ENCODE measurements at regions not wholly inside any gene's neighbourhood (a gene's known extent, or its start where the extent isn't known, plus 50 kb on each side); places are given as distances from the start of the nearest gene placed in this dataset.

DNA sequence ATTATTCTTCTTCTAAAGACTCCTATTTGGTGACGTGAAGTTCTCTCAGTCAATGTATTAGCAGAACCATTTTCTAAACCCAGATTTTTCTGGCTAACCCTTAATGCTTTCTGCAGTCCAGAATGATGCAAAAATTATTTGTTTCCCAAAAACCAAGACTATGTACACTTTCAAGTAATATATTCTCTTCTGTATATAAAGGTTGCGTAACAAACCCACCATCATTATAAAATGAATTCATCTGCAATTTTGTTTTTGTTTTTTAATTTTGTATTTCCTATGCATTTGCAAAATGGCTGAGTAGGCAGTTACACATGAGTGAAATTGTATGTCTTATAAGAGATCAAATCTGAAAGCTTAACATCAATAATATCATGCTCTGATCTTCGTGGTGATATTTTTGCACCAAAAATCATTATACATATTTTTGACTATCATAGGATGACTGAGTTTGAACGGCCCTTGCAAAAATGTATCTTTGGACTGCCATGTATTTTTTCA lies 593.6 kb downstream of the ZIC1 start:
- no peak for DNase-seq (ENCODE audit: low read depth)
- TF ChIP-seq, protein P1, sequence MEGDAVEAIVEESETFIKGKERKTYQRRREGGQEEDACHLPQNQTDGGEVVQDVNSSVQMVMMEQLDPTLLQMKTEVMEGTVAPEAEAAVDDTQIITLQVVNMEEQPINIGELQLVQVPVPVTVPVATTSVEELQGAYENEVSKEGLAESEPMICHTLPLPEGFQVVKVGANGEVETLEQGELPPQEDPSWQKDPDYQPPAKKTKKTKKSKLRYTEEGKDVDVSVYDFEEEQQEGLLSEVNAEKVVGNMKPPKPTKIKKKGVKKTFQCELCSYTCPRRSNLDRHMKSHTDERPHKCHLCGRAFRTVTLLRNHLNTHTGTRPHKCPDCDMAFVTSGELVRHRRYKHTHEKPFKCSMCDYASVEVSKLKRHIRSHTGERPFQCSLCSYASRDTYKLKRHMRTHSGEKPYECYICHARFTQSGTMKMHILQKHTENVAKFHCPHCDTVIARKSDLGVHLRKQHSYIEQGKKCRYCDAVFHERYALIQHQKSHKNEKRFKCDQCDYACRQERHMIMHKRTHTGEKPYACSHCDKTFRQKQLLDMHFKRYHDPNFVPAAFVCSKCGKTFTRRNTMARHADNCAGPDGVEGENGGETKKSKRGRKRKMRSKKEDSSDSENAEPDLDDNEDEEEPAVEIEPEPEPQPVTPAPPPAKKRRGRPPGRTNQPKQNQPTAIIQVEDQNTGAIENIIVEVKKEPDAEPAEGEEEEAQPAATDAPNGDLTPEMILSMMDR (conservative IDR thresholded peaks at IDR 0.05; ENCODE audit: low read depth, low read length) = no peak
- H3K4me3 ChIP-seq (ENCODE audit: low read length) = no peak overlapping the region

DNA sequence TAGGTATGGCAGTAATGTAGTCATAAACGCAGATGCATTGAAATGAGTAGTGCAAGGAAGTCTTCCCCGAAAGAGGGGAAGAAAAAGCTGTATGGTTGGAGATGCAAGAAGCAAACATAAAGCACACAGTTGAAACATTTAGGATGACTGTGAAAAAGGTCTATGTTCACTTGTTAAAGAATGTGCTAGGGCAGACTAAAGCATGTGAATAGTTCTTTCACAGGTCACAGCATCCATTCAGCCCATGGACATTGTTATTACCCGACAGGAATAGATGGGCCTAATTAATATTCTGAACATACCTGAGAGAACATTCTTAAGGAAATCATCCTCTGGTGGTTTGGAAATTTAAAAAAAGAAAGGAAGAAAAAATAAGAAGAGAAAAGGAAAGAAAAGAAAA lies 595.2 kb downstream of the ZIC1 start:
- DNase-seq (ENCODE audit: low read depth) = no peak
- H3K4me3 ChIP-seq (ENCODE audit: low read length) = no peak overlapping the region
- TF ChIP-seq, protein P1 (conservative IDR thresholded peaks at IDR 0.05; ENCODE audit: low read depth, low read length) = no peak

DNA sequence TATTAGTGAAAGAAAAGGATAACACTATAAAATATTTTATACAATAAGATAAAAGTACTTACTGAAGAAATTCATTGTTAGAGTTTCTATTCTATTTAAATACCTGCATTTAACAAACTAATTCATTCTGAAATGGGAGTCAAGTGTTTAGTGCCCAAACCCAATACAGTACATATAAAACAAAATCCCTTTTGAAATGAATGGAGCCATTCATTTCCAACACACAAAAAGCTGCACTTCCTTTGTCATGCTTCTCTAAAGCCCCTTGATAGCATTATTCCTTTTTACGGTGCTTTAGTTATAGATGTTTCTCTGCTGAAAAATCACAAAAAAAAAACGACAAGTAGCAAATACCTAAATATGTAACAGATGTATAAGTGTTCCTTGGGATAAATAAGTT lies 596.3 kb downstream of the ZIC1 start:
- TF ChIP-seq, protein P1 (conservative IDR thresholded peaks at IDR 0.05; ENCODE audit: low read depth, low read length) = no peak
- no peak overlapping the region for H3K4me3 ChIP-seq (ENCODE audit: low read length)

DNA sequence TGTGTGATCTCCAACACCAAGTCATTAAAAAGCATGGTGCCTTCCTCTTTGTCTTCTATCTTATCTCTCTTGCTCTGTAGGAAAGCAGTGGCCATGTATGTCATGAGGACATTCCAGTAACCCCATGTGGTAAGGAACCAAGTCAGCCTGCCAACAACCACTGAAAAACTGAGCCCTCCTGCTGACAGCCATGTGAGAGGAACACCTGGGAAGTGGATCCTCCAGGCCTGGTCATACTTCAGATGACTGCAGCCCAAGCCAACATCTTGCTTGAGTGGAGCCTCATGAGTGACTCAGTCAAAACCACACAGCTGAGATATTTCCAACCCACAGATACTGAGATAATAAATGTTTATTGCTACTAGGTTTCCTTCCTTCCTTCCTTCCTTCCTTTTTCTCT lies 597.3 kb downstream of the ZIC1 start:
- TF ChIP-seq, protein P1 (conservative IDR thresholded peaks at IDR 0.05; ENCODE audit: low read depth, low read length) = no peak
- no peak for DNase-seq (ENCODE audit: low read depth)

More for the DNA sequence above, 596.3 kb downstream of the ZIC1 start:
- no peak for DNase-seq (ENCODE audit: low read depth)

DNA sequence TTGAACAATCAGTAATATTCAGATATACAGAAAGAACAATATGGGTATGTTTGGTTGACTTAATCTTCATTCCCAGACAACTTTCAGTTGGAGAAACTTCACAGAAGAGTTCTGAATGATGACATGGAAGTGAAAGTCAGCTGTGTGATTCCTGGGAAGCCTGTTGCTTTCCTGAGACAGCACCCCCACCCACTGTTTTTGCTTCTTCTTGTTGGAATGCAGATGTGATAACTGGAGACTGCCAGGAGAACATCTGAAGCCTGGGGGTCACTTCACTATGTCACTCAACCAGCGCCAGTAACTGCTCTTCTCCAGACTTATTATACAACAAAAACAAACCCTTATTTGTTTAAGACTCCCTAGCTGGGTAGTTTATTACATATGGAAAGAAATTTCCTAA lies 599.4 kb downstream of the ZIC1 start:
- no peak overlapping the region for H3K4me3 ChIP-seq (ENCODE audit: low read length)
- TF ChIP-seq, protein P1 (conservative IDR thresholded peaks at IDR 0.05; ENCODE audit: low read depth, low read length) = no peak
- DNase-seq (ENCODE audit: low read depth) = no peak

More for the DNA sequence above, 597.3 kb downstream of the ZIC1 start:
- no peak overlapping the region for H3K4me3 ChIP-seq (ENCODE audit: low read length)

DNA sequence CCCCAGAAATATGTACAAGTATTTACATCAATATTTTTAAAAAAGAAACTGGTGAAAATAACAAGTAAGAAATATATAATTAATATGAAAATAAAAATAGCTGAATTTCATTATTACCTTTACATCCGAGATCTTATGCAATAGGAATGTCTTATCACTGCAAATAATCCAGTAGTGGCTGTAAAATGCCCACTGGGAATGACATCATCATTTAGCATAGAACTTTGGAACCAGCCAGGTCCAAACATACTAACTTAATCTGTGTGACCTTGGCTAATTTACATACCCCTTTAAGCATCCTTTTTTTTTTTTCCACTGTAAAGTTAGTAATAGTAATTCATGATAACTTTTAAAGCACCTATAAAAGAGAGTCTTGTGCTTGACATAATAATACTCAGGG lies 611.7 kb downstream of the ZIC1 start:
- TF ChIP-seq, protein P1 (conservative IDR thresholded peaks at IDR 0.05; ENCODE audit: low read depth, low read length) = no peak
- DNase-seq (ENCODE audit: low read depth) = no peak
- no peak overlapping the region for H3K4me3 ChIP-seq (ENCODE audit: low read length)

DNA sequence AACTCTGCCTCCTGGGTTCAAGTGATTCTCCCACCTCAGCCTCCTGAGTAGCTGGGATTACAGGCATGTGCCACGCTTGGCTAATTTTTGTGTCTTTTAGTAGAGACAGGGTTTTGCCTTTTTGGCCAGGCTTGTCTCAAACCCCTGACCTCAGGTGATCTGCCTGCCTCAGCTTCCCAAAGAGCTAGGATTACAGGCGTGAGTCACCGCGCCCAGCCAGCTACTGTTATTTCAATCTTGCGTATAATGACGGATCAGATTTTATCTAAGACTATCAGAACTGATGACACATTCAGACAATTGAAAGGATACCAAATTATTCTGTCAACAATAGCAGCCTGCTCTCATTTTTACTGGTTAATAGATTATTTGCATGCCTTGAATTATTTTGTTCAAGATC lies 612.2 kb downstream of the ZIC1 start:
- TF ChIP-seq, protein P1 (conservative IDR thresholded peaks at IDR 0.05; ENCODE audit: low read depth, low read length) = no peak

More for the DNA sequence above, 612.2 kb downstream of the ZIC1 start:
- no peak for DNase-seq (ENCODE audit: low read depth)
- no peak overlapping the region for H3K4me3 ChIP-seq (ENCODE audit: low read length)
